HEK293T (cell line): ENCODE measurements at regions not wholly inside any gene's neighbourhood (a gene's known extent, or its start where the extent isn't known, plus 50 kb on each side); places are given as distances from the start of the nearest gene placed in this dataset.

Experiments
- ELF4 ChIP-seq: fragments of 450-650 bp; IDR thresholded peaks from 2 replicates; pipeline ENCODE4 v1.6.1; 2017; ENCODE audit warnings: antibody characterized with exemption
- FOXA1 ChIP-seq: fragments of 450-650 bp; IDR thresholded peaks from 2 replicates; pipeline ENCODE4 v1.6.1; 2016; ENCODE audit warnings: mild to moderate bottlenecking
- FOXM1 ChIP-seq: fragments of 450-650 bp; IDR thresholded peaks from 2 replicates; pipeline ENCODE4 v1.6.1; 2017; ENCODE audit warnings: mild to moderate bottlenecking, borderline replicate concordance
- HDGF ChIP-seq: fragments of 450-650 bp; IDR thresholded peaks from 2 replicates; pipeline ENCODE4 v1.6.1; 2017; ENCODE audit warnings: antibody characterized with exemption, borderline replicate concordance
- LEF1 ChIP-seq: fragments of 450-650 bp; IDR thresholded peaks from 2 replicates; pipeline ENCODE4 v1.6.1; 2017; ENCODE audit warnings: mild to moderate bottlenecking, borderline replicate concordance
- NFRKB ChIP-seq: fragments of 450-650 bp; IDR thresholded peaks from 2 replicates; pipeline ENCODE4 v1.6.1; 2016; ENCODE audit warnings: mild to moderate bottlenecking, moderate library complexity
- PKNOX1 ChIP-seq: fragments of 450-650 bp; IDR thresholded peaks from 2 replicates; pipeline ENCODE4 v1.6.1; 2016
- SP1 ChIP-seq: fragments of 450-650 bp; IDR thresholded peaks from 2 replicates; pipeline ENCODE4 v1.6.1; 2017
- SUZ12 ChIP-seq: fragments of 450-650 bp; IDR thresholded peaks from 2 replicates; pipeline ENCODE4 v1.6.1; 2016; ENCODE audit warnings: mild to moderate bottlenecking
- TARDBP ChIP-seq: fragments of 450-650 bp; IDR thresholded peaks from 2 replicates; pipeline ENCODE4 v1.6.1; 2016

- TF ChIP-seq SUZ12 (no peak), FOXM1 (no peak), PKNOX1 (no peak), SP1 (no peak), ELF4 (no peak), FOXA1 (no peak), HDGF (no peak), LEF1 (no peak), TARDBP (no peak), NFRKB (no peak)
Measured at GRCh38 chr22:26995235-26995634, 337.8 kb downstream of the MIAT start.
